Adrenal gland (tissue), 5 donors: ENCODE measurements at regions not wholly inside any gene's neighbourhood (a gene's known extent, or its start where the extent isn't known, plus 50 kb on each side); places are given as distances from the start of the nearest gene placed in this dataset.

Experiments used
- CTCF ChIP-seq, 6 experiments: fragments of 450-650 bp in 4 of 6; fragments of 200-600 bp in 2 of 6; sonication (generic) in 1 of 6; IDR thresholded peaks; 1 replicate in 5 of 6; 2 replicates in 1 of 6; pipeline versions ENCODE4 v1.5.1 to v1.8.0; 2016 to 2021; ENCODE audit warnings: antibody characterized with exemption in 6 of 6, mild to moderate bottlenecking in 2 of 6, moderate library complexity in 1 of 6
- POLR2A ChIP-seq, 2 donors: fragments of 450-650 bp; IDR thresholded peaks; one replicate each; pipeline ENCODE4 v1.6.1; 2017; ENCODE audit warnings: antibody characterized with exemption in 2 of 2, mild to moderate bottlenecking in 2 of 2, moderate library complexity in 1 of 2
- donor health status: DM: no; HTN: no; CAD: no.

- TF ChIP-seq CTCF (IDR thresholded peaks at IDR 0.05) (no peak), POLR2A (IDR thresholded peaks at IDR 0.05) (no peak)
Measured at GRCh38 chr11:95353706-95354105, 122.7 kb upstream of the SESN3 start.
